Tibial artery (tissue), 4 donors: ENCODE measurements at regions not wholly inside any gene's neighbourhood (a gene's known extent, or its start where the extent isn't known, plus 50 kb on each side); places are given as distances from the start of the nearest gene placed in this dataset.
A peak's percentile ranks its signal among the peaks of the same experiment; 100 is the strongest.

ENCODE experiments used
- DNase-seq, 2 donors: peaks; one replicate each; pipeline ENCODE4 v3.0.0-alpha.2; 2019
- H3K27ac ChIP-seq, 2 donors: fragments of 200-600 bp; sonication (generic) in 1 of 2; 1 replicate in 1 of 2; 2 replicates in 1 of 2; pipeline ENCODE4 v1.5.1; 2018 to 2019; ENCODE audit warnings: mild to moderate bottlenecking in 1 of 2
- H3K27me3 ChIP-seq, 2 donors: fragments of 200-600 bp; sonication (generic) in 1 of 2; one replicate each; pipeline versions ENCODE4 v1.5.1 to v1.6.0; 2016 to 2019
- H3K36me3 ChIP-seq, 3 donors: fragments of 200-600 bp; sonication (generic) in 2 of 3; one replicate each; pipeline ENCODE4 v1.5.1; 2016 to 2019; ENCODE audit warnings: mild to moderate bottlenecking in 2 of 3
- H3K4me1 ChIP-seq, 4 donors: fragments of 200-600 bp; sonication (generic) in 2 of 4; 1 replicate in 3 of 4; 2 replicates in 1 of 4; pipeline ENCODE4 v1.5.1; 2016 to 2019
- H3K4me3 ChIP-seq, 2 donors: fragments of 200-600 bp; sonication (generic) in 1 of 2; 1 replicate in 1 of 2; 2 replicates in 1 of 2; pipeline ENCODE4 v1.5.1; 2018 to 2019; ENCODE audit warnings: mild to moderate bottlenecking in 2 of 2
- H3K9me3 ChIP-seq, 3 donors: fragments of 200-600 bp; sonication (generic) in 1 of 3; one replicate each; pipeline ENCODE4 v1.5.1; 2016 to 2019
- intact Hi-C: fragments of 100-400 bp; cut with DNase I; formaldehyde crosslinking; loops from one replicate; pipeline ENCODE4 v1.15.0; 2023; ENCODE audit warnings: low total_unique reads
- TF ChIP-seq, protein P1 (sequence below), 2 experiments: fragments of 200-600 bp in 1 of 2; fragments of 450-650 bp in 1 of 2; IDR thresholded peaks; one replicate each; pipeline ENCODE4 v1.5.1; 2017 to 2019; ENCODE audit warnings: antibody characterized with exemption in 2 of 2, mild to moderate bottlenecking in 1 of 2, moderate library complexity in 1 of 2

DNA sequence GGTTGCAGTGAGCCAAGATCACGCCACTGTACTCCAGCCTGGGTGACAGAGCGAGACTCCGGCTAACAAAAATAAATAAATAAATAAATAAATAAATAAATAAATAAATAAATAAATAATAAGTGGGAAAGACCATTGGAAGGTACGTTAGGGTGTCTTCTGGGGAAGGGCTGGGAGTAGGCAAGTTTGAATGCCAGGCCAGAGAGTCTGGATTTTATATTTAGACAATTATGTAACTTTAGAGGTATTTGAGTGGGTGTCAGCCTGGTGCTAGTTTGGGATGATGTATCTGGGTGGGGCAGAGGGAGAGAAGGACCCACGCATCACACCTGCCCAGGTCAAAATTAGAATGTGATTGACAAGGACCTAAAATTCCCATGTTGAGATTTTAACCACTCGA, 73.1 kb upstream of the PRNP start:
- TF ChIP-seq, protein P1, sequence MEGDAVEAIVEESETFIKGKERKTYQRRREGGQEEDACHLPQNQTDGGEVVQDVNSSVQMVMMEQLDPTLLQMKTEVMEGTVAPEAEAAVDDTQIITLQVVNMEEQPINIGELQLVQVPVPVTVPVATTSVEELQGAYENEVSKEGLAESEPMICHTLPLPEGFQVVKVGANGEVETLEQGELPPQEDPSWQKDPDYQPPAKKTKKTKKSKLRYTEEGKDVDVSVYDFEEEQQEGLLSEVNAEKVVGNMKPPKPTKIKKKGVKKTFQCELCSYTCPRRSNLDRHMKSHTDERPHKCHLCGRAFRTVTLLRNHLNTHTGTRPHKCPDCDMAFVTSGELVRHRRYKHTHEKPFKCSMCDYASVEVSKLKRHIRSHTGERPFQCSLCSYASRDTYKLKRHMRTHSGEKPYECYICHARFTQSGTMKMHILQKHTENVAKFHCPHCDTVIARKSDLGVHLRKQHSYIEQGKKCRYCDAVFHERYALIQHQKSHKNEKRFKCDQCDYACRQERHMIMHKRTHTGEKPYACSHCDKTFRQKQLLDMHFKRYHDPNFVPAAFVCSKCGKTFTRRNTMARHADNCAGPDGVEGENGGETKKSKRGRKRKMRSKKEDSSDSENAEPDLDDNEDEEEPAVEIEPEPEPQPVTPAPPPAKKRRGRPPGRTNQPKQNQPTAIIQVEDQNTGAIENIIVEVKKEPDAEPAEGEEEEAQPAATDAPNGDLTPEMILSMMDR (IDR thresholded peaks at IDR 0.05), result no peak
- Histone ChIP-seq H3K9me3 (no peaks in the 10 kb centered on the region), H3K27me3 (peaks cover 0 to 3% of the 10 kb centered on the region in 2 donors), H3K27ac (no peak overlapping the region), H3K4me1 (peaks cover 0 to 7% (median 2%) of the 10 kb centered on the region in 4 donors), H3K4me3 (no peak overlapping the region), H3K36me3 (no peaks in the 10 kb centered on the region)
- no peak for DNase-seq
- intact Hi-C loops, result no loop called here

DNA sequence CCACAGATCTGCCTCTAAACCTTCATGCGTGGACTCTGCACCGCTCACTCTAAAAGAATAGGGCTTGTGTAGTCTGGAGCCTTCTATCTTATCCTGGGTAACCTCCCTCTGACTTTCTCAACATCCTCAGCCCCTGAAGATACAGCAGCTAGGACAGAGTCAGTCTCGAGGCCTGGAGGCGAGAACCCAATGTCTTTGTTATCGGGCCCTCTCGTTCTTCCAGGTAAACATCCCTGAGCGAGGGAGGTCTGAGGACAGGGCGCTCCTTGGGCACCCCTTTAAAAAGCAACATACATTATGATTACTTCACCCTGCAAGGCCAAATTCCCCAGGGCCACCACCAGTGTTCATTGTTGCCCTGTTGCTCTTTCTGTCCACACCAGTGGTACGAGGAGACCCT, 75.4 kb upstream of the PRNP start:
- intact Hi-C loops, result no loop called here
- H3K4me3 ChIP-seq, result no peak overlapping the region
- no peak for DNase-seq

DNA sequence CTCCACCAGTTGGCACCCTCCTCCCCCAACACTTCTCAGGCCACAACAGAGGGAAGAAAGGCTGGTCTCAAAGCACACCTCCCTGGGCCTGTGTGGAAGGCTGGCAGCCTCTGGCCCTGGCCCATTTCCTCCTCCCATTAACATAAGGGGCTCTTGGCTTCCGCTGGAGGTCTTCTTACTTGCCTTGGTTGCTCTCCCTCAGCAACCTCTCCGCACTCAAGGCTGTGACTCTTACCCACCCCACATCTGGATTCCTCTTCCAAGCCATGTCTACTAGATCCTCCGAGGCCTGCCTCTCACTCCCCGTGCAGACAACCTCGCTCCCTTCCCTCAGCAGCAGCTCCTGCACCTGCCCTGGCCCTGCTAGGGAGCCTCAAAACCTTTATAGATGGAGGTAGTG, 76.7 kb upstream of the PRNP start:
- intact Hi-C loops, result loop anchor here (2.0 kb wide), 1 partner anchor 113 kb away; no protein-coding TSS in a partner anchor
- Histone ChIP-seq H3K9me3 (no peaks in the 10 kb centered on the region), H3K36me3 (no peaks in the 10 kb centered on the region), H3K27ac (no peak overlapping the region), H3K4me3 (no peak overlapping the region), H3K4me1 (peaks cover 0 to 8% (median 3%) of the 10 kb centered on the region in 4 donors), H3K27me3 (peaks cover 0 to 3% of the 10 kb centered on the region in 2 donors)
- no peak for DNase-seq
- TF ChIP-seq, protein P1 (IDR thresholded peaks at IDR 0.05), result no peak

More for the DNA sequence above, 75.4 kb upstream of the PRNP start:
- H3K27ac ChIP-seq, result no peak overlapping the region
- peaks cover 0 to 3% of the 10 kb centered on the region in 2 donors for H3K27me3 ChIP-seq
- TF ChIP-seq, protein P1 (IDR thresholded peaks at IDR 0.05), result no peak
- no peaks in the 10 kb centered on the region for H3K9me3 ChIP-seq
- H3K4me1 ChIP-seq, result peaks cover 0 to 8% (median 3%) of the 10 kb centered on the region in 4 donors
- H3K36me3 ChIP-seq, result no peaks in the 10 kb centered on the region

GRCh38 chr20:4608861-4609260, 77.4 kb upstream of the PRNP start:
- Histone ChIP-seq H3K27me3 (peaks cover 0 to 3% of the 10 kb centered on the region in 2 donors), H3K36me3 (no peaks in the 10 kb centered on the region), H3K27ac (no peak overlapping the region), H3K9me3 (no peaks in the 10 kb centered on the region), H3K4me1 (peaks cover 0 to 8% (median 3%) of the 10 kb centered on the region in 4 donors), H3K4me3 (no peak overlapping the region)
- intact Hi-C loops, result loop anchor here (2.0 kb wide), 1 partner anchor 114 kb away; no protein-coding TSS in a partner anchor
- DNase-seq, result no peak
- TF ChIP-seq, protein P1 (IDR thresholded peaks at IDR 0.05), result no peak

DNA sequence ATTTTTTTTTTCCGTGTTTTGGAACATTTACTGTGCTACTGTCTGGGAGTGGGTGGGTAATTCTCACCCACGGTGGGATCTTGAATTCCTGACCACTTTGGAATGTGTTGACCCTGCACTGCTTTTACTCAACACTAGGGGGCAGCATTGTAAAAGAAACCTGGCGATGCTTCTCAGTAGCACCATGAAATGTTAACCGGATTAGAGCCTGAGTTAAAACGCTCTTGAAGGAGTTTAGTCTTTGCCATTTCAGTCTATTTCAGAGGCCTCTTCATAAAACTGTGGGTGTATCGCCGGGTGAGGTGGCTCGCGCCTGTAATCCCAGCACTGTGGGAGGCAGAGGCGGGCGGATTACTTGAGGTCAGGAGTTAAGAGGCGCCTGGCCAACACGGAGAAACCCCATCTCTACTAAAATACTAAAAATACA, 79.0 kb upstream of the PRNP start:
- H3K27ac ChIP-seq, result no peak overlapping the region
- TF ChIP-seq, protein P1 (IDR thresholded peaks at IDR 0.05), result peak; percentile 87 to 94
- DNase-seq, result peak in 1 of 2 donors; percentile 54
- H3K27me3 ChIP-seq, result peaks cover 0 to 3% of the 10 kb centered on the region in 2 donors
- H3K4me1 ChIP-seq, result peaks cover 0 to 5% (median 0%) of the 10 kb centered on the region in 4 donors
- H3K36me3 ChIP-seq, result no peaks in the 10 kb centered on the region
- intact Hi-C loops, result no loop called here
- no peak overlapping the region for H3K4me3 ChIP-seq
- H3K9me3 ChIP-seq, result no peaks in the 10 kb centered on the region

- intact Hi-C loops, result no loop called here
- Histone ChIP-seq H3K36me3 (no peaks in the 10 kb centered on the region), H3K4me3 (no peak overlapping the region), H3K9me3 (no peaks in the 10 kb centered on the region), H3K27ac (no peak overlapping the region), H3K27me3 (peaks cover 0 to 3% of the 10 kb centered on the region in 2 donors), H3K4me1 (peaks cover 0 to 12% (median 6%) of the 10 kb centered on the region in 4 donors)
- no peak for DNase-seq
- TF ChIP-seq, protein P1 (IDR thresholded peaks at IDR 0.05), result no peak
These were observed 80.2 kb upstream of the PRNP start for GRCh38 chr20:4606051-4606450.
